ENCODE measurements at regions not wholly inside any gene's neighbourhood (a gene's known extent, or its start where the extent isn't known, plus 50 kb on each side); places are given as distances from the start of the nearest gene placed in this dataset.

GRCh38 chr16:49092704-49093103 lies 188.9 kb downstream of the CBLN1 start (continued):
- TF ChIP-seq NR2F2 (IDR thresholded peaks at IDR 0.05): no peak

- 69% methylated on average over 2 of the region's 2 CpGs for WGBS
- Histone ChIP-seq H3K9me3 (ENCODE audit: control insufficient read depth in 4 of 4, low read length in 3 of 4) (peaks cover 0 to 11% (median 4%) of the 10 kb centered on the region in 4 donors), H3K27ac (ENCODE audit: low read depth in 1 of 2, low read length in 2 of 2) (no peak overlapping the region), H3K9ac (ENCODE audit: low read depth in 1 of 2, low read length in 2 of 2) (no peak overlapping the region), H3K36me3 (ENCODE audit: control insufficient read depth in 4 of 4, insufficient read depth in 3 of 4, low read depth in 1 of 4, low read length in 3 of 4) (no peaks in the 10 kb centered on the region), H3K27me3 (ENCODE audit: control insufficient read depth in 4 of 4, insufficient read depth in 4 of 4, low read length in 3 of 4) (peaks cover 0 to 4% (median 0%) of the 10 kb centered on the region in 4 donors), H3K4me1 (ENCODE audit: control insufficient read depth in 4 of 4, insufficient read depth in 4 of 4, low read length in 3 of 4) (no peaks in the 10 kb centered on the region), H3K4me3 (ENCODE audit: low read depth in 1 of 3, low read length in 3 of 3) (no peak overlapping the region)
- TF ChIP-seq RAD21 (IDR thresholded peaks at IDR 0.05) (no peak), HNF4A (conservative IDR thresholded peaks at IDR 0.05) (no peak), TAF1 (conservative IDR thresholded peaks at IDR 0.05) (no peak), REST (IDR thresholded peaks at IDR 0.05) (no peak), CTCF (IDR thresholded peaks at IDR 0.05; ENCODE audit: low read depth, low read length, missing input control) (no peak), FOXA1 (IDR thresholded peaks at IDR 0.05) (no peak), RXRA (IDR thresholded peaks at IDR 0.05) (no peak), ZBTB33 (IDR thresholded peaks at IDR 0.05) (no peak), JUND (IDR thresholded peaks at IDR 0.05) (no peak), FOXA2 (IDR thresholded peaks at IDR 0.05) (no peak), EGR1 (IDR thresholded peaks at IDR 0.05; ENCODE audit: low read depth in 2 of 2) (no peak)
- no peak for DNase-seq (ENCODE audit: low spot score)
Measured at GRCh38 chr16:49089533-49089932, 192.1 kb downstream of the CBLN1 start.

- H3K4me1 ChIP-seq (ENCODE audit: control insufficient read depth in 4 of 4, insufficient read depth in 4 of 4, low read length in 3 of 4): no peaks in the 10 kb centered on the region
- TF ChIP-seq FOXA1 (IDR thresholded peaks at IDR 0.05) (no peak), REST (IDR thresholded peaks at IDR 0.05) (no peak), ZBTB33 (IDR thresholded peaks at IDR 0.05) (no peak), TAF1 (conservative IDR thresholded peaks at IDR 0.05) (no peak), JUND (IDR thresholded peaks at IDR 0.05) (no peak), MAX (IDR thresholded peaks at IDR 0.05) (no peak), SP1 (IDR thresholded peaks at IDR 0.05) (no peak), GABPA (IDR thresholded peaks at IDR 0.05 in 1 of 2, conservative IDR thresholded peaks at IDR 0.05 in 1 of 2) (no peak), EGR1 (IDR thresholded peaks at IDR 0.05; ENCODE audit: low read depth in 2 of 2) (no peak), FOXA2 (IDR thresholded peaks at IDR 0.05) (no peak), YY1 (IDR thresholded peaks at IDR 0.05) (no peak), RAD21 (IDR thresholded peaks at IDR 0.05) (no peak)
Measured at GRCh38 chr16:49089039-49089438, 192.6 kb downstream of the CBLN1 start.

More at GRCh38 chr16:49089039-49089438, 192.6 kb downstream of the CBLN1 start:
- Histone ChIP-seq H3K4me3 (ENCODE audit: low read depth in 1 of 3, low read length in 3 of 3) (no peak overlapping the region), H3K9me3 (ENCODE audit: control insufficient read depth in 4 of 4, low read length in 3 of 4) (peaks cover 0 to 13% (median 4%) of the 10 kb centered on the region in 4 donors), H3K36me3 (ENCODE audit: control insufficient read depth in 4 of 4, insufficient read depth in 3 of 4, low read depth in 1 of 4, low read length in 3 of 4) (no peaks in the 10 kb centered on the region), H3K27me3 (ENCODE audit: control insufficient read depth in 4 of 4, insufficient read depth in 4 of 4, low read length in 3 of 4) (peaks cover 0 to 4% (median 0%) of the 10 kb centered on the region in 4 donors), H3K27ac (ENCODE audit: low read depth in 1 of 2, low read length in 2 of 2) (no peak overlapping the region), H3K9ac (ENCODE audit: low read depth in 1 of 2, low read length in 2 of 2) (no peak overlapping the region)
- 78% methylated on average over 4 of the region's 4 CpGs for WGBS
- DNase-seq (ENCODE audit: low spot score): no peak
